Retinal pigment epithelial cell (primary cell): ENCODE measurements at regions not wholly inside any gene's neighbourhood (a gene's known extent, or its start where the extent isn't known, plus 50 kb on each side); places are given as distances from the start of the nearest gene placed in this dataset.
"Not testable (repeated sequence)": the region's sequence is repeated elsewhere in the genome, so short reads cannot be mapped to it uniquely, and the experiment has no call there.

Experiments
- DNase-seq: peaks from one replicate; pipeline ENCODE4 v3.0.0-alpha.2; 2010; ENCODE audit warnings: low read depth
- H3K4me3 ChIP-seq: 2 replicates; pipeline ENCODE4 v1.5.1; 2011; ENCODE audit warnings: mild to moderate bottlenecking, low read length, control low read depth, moderate library complexity
- TF ChIP-seq, protein P1 (sequence below): conservative IDR thresholded peaks from 2 replicates; pipeline ENCODE4 v1.5.1; 2011; ENCODE audit warnings: low read depth, low read length, control low read depth, inconsistent platforms

DNA sequence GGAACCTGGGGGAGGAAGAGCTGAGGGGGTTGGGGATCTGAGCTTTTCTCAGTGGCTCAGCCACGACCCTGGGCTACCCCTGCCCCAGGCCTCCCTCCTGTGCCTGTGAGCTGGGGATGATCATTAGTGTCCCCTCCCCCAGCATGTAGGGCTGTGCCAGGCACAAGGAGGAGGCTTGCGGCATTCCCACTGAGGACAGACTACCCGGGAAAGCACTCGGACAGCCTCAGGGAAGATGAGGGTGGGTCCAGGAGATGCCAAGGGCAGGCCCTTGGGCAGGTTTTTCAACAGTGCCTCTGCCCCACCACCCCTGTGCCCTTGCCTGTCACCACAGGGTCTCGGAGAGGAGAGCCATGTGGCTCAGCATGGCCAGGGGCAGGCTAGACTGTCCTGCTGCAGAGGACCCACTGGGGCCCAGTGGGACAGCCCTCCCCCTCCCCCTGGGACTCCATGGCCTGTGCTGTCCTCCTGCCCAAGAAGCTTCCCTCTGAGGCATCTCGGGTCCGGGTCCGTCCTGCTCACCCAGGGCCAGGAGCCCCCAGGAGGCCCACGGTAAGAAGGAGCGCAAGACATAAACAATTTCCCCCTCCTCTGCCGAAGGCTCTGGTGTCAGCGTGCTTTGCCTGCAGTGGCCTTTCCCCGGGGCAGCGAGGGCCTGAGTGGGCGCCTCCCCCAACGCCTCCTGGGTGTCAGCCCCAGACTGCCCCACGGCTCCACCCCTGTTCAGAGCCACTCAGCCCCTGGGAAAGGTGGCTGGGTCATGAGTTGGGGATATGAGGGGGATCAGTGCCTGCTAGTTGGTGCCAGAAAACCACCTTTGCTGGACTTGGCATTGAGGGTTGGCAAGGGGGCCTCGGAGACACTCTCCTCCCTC, 192.5 kb downstream of the GOLGA6L6 start:
- no peak overlapping the region for H3K4me3 ChIP-seq
- no peak for DNase-seq
- TF ChIP-seq, protein P1, sequence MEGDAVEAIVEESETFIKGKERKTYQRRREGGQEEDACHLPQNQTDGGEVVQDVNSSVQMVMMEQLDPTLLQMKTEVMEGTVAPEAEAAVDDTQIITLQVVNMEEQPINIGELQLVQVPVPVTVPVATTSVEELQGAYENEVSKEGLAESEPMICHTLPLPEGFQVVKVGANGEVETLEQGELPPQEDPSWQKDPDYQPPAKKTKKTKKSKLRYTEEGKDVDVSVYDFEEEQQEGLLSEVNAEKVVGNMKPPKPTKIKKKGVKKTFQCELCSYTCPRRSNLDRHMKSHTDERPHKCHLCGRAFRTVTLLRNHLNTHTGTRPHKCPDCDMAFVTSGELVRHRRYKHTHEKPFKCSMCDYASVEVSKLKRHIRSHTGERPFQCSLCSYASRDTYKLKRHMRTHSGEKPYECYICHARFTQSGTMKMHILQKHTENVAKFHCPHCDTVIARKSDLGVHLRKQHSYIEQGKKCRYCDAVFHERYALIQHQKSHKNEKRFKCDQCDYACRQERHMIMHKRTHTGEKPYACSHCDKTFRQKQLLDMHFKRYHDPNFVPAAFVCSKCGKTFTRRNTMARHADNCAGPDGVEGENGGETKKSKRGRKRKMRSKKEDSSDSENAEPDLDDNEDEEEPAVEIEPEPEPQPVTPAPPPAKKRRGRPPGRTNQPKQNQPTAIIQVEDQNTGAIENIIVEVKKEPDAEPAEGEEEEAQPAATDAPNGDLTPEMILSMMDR = no peak

DNA sequence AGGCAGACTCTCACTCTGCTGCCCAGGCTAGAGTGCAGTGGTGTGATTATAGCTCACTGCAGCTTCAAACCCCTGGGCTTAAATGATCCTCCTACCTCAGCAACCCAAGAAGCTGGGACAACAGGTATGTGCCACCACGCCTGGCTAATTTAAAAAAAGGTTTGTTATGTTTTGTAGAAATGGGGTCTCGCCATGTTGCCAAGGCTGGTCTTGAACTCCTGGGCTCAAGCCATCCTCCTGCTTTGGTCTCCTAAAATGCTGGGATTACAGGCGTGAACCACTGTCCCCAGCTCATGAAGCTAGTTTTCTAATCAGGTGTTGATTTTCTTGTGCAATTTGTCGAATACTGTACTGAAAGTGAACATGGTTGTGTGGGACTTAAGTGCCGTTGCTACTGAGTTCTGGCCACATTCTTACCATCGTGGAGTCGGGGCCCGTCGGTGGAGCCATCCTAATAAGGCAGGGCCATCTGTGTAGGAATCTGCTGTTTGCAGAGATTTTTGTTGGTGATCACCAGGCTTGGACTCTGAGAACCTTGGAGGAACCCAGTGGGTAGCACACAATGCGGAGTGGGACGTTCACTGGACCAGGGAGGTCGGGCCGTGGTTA, 193.2 kb downstream of the GOLGA6L6 start:
- no peak overlapping the region for H3K4me3 ChIP-seq
- DNase-seq = no peak
- TF ChIP-seq, protein P1 = no peak

DNA sequence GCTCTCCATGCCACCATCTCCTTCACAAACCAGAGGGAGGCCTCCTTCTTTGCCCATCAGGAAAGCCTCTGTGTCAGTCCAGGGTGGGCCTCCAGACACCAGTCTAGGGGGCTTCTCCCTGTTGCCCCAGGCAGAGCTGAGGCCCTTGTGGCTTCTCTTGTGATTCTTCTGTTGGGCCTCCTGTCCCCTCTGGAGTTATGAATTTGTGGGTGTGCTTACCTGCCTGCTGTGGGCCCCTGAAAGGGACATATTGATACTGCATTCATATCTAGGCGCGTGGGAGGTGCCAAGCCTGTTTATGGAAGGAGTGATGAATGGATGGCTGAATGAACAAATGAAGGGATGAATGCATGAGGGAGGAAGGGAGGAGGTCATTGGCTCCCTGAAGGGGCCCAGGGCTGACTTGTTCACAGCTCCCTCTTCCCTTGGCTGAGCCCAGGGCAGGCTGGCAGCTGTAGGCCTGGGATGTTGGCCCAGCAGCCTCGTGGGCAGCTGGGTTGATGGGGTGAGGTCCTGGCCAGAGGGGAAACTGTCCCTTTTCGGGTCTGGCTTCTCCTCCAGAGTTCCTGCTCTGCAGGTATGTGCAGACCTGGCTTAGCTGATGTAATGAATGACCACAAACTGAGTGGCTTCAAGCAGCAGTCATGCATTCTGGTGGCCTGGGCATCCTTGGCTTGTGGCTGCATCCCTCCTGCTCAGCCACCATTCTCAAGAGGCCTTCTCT, 195.4 kb downstream of the GOLGA6L6 start:
- TF ChIP-seq, protein P1 = no peak
- DNase-seq = no peak
- no peak overlapping the region for H3K4me3 ChIP-seq

DNA sequence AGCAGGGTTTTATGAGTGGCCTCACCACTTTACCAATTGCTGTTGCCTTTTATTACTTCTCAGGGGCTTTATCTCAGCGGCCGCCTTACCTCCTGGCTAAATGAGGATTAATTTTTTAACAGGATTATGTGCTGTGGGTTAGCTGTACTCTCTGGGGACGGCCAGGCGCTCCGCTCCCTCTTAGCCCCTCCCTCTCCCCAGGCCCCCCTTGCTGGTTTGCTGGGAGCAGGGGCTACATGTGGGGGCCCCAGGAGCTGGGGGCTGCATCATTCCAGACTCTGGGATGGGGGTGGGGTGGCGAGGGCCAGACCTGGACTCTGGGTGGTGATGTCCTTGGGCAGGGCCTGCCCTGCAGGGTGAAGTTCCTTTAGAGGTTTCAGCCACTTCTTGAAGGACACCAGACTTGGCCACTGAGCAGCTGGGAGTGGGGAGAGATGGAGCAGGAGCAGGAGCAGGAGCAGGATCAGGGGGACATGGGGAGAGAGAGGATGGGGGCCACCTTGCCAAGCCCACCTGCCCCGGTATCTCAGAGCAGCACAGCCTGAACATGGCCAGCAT, 196.1 kb downstream of the GOLGA6L6 start:
- H3K4me3 ChIP-seq = no peak overlapping the region
- TF ChIP-seq, protein P1 = no peak
- no peak for DNase-seq

DNA sequence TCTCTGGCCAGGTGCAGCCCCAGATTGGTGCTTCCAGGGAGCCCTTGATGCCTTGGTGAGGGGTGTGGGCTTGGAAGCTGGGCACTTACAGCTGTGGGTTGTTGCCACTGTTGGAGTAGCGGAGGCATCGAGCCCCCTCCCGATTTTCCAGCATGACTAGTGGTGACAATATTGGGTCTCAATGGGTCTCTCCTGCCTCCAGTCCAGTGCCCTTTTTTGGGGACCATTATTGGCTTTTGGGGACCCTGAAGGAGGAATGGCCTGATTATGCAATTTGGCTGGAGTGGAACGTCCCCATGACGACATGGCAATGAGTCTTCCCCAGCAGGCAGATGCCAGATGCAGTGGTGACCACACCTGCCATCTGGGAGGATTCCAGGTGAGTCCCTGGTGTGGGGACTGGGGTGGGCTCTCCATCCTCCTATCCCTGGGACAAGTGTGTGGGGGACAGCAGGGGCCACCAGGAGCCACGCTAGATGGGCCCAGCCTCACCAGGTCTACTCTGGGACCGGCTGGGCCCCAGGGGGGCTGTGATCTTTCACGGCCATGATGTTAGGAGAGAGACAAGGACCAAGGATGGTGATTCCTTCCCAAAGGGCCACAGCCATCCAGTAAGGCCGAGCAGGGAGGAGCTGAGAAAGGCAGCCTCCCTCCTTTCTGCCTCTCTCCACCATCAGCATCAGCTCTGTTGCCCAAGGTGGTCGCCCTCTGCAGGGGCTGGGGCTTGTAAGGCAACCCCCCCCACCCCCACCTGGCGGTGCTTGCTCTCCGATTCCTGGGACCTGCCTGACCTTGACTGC, 196.8 kb downstream of the GOLGA6L6 start:
- DNase-seq = no peak

DNA sequence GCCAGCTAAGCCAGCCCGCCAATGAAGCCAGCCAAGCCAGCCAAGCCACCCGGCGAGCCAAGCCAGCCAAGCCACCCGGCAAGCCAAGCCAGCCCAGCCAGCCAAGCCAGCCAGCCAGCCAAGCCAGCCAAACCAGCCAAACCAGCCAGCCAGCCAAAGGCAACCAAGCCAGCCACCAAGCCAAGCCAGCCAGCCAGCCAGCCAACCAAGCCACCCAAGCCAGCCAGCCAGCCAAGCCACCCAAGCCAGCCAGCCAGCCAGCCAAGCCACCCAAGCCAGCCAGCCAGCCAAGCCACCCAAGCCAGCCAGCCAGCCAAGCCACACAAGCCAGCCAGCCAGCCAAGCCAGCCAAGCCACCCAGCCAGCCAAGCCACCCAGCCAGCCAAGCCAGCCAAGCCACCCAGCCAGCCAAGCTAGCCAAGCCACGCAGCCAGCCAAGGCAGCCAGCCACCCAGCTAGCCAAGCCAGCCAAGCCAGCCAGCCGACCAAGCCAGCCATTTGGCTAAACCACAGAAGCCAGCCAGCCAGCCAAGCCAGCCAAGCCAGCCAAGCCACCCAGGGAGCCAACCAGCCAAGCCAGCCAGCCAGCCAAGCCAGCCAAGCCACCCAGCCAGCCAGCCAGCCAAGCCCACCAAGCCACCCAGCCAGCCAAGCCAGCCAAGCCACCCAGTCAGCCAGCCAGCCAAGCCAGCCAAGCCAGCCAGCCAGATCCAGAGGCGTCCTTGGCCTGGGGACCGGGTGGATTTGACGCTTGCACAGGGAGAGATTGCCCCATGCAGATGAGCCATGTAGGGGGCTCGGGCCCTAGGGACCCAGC, 198.0 kb downstream of the GOLGA6L6 start:
- not testable (repeated sequence) for DNase-seq, H3K4me3 ChIP-seq

More for the DNA sequence above, 196.8 kb downstream of the GOLGA6L6 start:
- no peak overlapping the region for H3K4me3 ChIP-seq
- TF ChIP-seq, protein P1 = no peak

DNA sequence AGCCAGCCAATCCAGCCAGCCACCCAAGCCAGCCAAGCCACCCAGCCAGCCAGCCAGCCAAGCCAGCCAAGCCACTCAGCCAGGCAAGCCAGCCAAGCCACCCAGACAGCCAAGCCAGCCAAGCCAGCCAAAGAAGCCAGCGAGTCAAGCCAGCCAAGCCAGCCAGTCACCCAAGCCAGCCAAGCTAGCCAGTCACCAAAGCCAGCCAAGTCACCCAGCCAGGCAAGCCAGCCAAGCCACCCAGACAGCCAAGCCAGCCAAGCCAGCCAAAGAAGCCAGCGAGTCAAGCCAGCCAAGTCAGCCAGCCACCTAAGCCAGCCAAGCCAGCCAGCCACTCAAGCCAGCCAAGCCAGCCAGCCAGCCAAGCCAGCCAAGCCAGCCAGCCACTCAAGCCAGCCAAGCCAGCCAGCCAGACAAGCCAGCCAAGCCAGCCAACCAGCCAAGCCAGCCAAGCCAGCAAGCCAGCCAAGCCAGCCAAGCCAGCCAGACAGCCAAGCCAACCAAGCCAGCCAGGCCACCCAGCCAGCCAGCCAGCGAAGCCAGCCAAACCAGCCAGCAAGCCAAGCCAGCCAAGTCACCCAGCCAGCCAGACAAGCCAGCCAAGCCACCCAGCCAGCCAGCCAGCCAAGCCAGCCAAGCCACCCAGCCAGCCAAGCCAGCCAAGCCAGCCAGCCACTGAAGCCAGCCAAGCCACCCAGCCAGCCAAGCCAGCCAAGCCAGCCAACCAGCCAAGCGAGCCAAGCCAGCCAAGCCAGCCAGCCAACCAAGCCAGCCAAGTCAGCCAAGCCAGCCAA, 198.8 kb downstream of the GOLGA6L6 start:
- DNase-seq, H3K4me3 ChIP-seq: not testable (repeated sequence)
